ENCODE measurements at regions not wholly inside any gene's neighbourhood (a gene's known extent, or its start where the extent isn't known, plus 50 kb on each side); places are given as distances from the start of the nearest gene placed in this dataset.
"Not testable (repeated sequence)": the region's sequence is repeated elsewhere in the genome, so short reads cannot be mapped to it uniquely, and the experiment has no call there.

GRCh38 chr6:167230288-167230687 is 60.8 kb upstream of the UNC93A start:
- DNase-seq, result no peak

- no peak for DNase-seq
These were observed 58.8 kb upstream of the UNC93A start for GRCh38 chr6:167232356-167232755.

GRCh38 chr6:167233490-167233889 is 57.6 kb upstream of the UNC93A start:
- no peak for DNase-seq

GRCh38 chr6:167234576-167234975 is 56.5 kb upstream of the UNC93A start:
- DNase-seq, result not testable (repeated sequence)

- DNase-seq, result no peak
These were observed 56.1 kb upstream of the UNC93A start for GRCh38 chr6:167235005-167235404.

- DNase-seq, result no peak
These were observed 55.5 kb upstream of the UNC93A start for GRCh38 chr6:167235421-167236238.

GRCh38 chr6:167236239-167236571 is 54.9 kb upstream of the UNC93A start:
- DNase-seq, result no peak

- no peak for DNase-seq
These were observed 53.5 kb upstream of the UNC93A start for GRCh38 chr6:167237438-167238145.

GRCh38 chr6:167238146-167238693 is 52.9 kb upstream of the UNC93A start:
- DNase-seq, result no peak

- DNase-seq, result no peak
These were observed 52.2 kb upstream of the UNC93A start for GRCh38 chr6:167238694-167239467.

- not testable (repeated sequence) for DNase-seq
These were observed 51.6 kb upstream of the UNC93A start for GRCh38 chr6:167239470-167239869.

- no peak for DNase-seq
These were observed 51.0 kb upstream of the UNC93A start for GRCh38 chr6:167240034-167240541.
